IMR-90 (cell line): ENCODE measurements at regions not wholly inside any gene's neighbourhood (a gene's known extent, or its start where the extent isn't known, plus 50 kb on each side); places are given as distances from the start of the nearest gene placed in this dataset.

Experiments used
- BHLHE40 ChIP-seq: fragments of 150-350 bp; IDR thresholded peaks from 2 replicates; pipeline ENCODE4 v1.6.1; 2016; ENCODE audit warnings: mild to moderate bottlenecking, low read depth, low read length
- CTCF ChIP-seq: conservative IDR thresholded peaks from 2 replicates; pipeline ENCODE4 v1.5.1; 2012; ENCODE audit warnings: mild to moderate bottlenecking, low read depth, low read length, improper control_type of control experiment
- ELK1 ChIP-seq: fragments of 150-350 bp; IDR thresholded peaks from 2 replicates; pipeline ENCODE4 v1.6.1; 2016; ENCODE audit warnings: low read depth, mild to moderate bottlenecking, low read length, moderate library complexity, borderline replicate concordance
- MAFK ChIP-seq: IDR thresholded peaks from 2 replicates; pipeline ENCODE4 v1.6.1; 2012; ENCODE audit warnings: low read depth, low read length, improper control_type of control experiment
- MXI1 ChIP-seq: IDR thresholded peaks from 2 replicates; pipeline ENCODE4 v1.6.1; 2012; ENCODE audit warnings: low read depth, mild to moderate bottlenecking, low read length, moderate library complexity, borderline replicate concordance
- POLR2A ChIP-seq: IDR thresholded peaks from 2 replicates; pipeline ENCODE4 v1.6.1; 2012; ENCODE audit warnings: mild to moderate bottlenecking, low read depth, low read length
- RAD21 ChIP-seq: IDR thresholded peaks from 2 replicates; pipeline ENCODE4 v1.6.1; 2012; ENCODE audit warnings: low read length, improper control_type of control experiment
- RFX5 ChIP-seq: IDR thresholded peaks from 2 replicates; pipeline ENCODE4 v1.8.0; 2012; ENCODE audit warnings: low read depth, mild to moderate bottlenecking, low read length, moderate library complexity
- USF2 ChIP-seq: fragments of 150-350 bp; IDR thresholded peaks from 2 replicates; pipeline ENCODE4 v1.6.1; 2017; ENCODE audit warnings: mild to moderate bottlenecking, antibody characterized with exemption, low read length, low read depth

- TF ChIP-seq CTCF (no peak), POLR2A (no peak), RAD21 (no peak), BHLHE40 (no peak), RFX5 (no peak), MAFK (no peak), USF2 (no peak), ELK1 (no peak), MXI1 (no peak)
Measured at GRCh38 chr6:103081876-103082630, 1688.5 kb downstream of the GRIK2 start.
